ENCODE measurements at regions not wholly inside any gene's neighbourhood (a gene's known extent, or its start where the extent isn't known, plus 50 kb on each side); places are given as distances from the start of the nearest gene placed in this dataset.

DNA sequence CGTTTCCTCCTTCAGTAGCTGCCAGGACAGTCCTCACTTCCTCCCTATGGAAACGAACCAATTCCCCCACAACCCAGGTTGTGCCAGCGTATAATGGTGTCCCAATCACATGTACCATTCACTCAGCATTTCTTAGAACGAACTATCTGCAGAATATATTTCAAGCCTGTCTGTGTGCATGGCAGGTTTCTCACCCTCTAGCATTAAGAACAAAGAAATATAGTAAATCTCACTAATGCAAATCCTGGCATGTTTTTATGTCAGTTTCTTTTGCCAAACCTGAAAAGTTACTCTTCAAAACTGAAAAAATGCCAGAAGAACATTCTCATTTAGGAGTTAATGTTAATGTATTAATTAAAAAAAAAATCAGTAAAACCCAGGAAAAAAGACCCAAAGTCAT is 405.9 kb upstream of the KLF6 start:
- TF ChIP-seq, protein P1, sequence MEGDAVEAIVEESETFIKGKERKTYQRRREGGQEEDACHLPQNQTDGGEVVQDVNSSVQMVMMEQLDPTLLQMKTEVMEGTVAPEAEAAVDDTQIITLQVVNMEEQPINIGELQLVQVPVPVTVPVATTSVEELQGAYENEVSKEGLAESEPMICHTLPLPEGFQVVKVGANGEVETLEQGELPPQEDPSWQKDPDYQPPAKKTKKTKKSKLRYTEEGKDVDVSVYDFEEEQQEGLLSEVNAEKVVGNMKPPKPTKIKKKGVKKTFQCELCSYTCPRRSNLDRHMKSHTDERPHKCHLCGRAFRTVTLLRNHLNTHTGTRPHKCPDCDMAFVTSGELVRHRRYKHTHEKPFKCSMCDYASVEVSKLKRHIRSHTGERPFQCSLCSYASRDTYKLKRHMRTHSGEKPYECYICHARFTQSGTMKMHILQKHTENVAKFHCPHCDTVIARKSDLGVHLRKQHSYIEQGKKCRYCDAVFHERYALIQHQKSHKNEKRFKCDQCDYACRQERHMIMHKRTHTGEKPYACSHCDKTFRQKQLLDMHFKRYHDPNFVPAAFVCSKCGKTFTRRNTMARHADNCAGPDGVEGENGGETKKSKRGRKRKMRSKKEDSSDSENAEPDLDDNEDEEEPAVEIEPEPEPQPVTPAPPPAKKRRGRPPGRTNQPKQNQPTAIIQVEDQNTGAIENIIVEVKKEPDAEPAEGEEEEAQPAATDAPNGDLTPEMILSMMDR (conservative IDR thresholded peaks at IDR 0.05) = no peak
- no peak overlapping the region for H2BK120ac ChIP-seq (ENCODE audit: low read depth, low read length, poor library complexity, severe bottlenecking)
- WGBS (ENCODE audit: extremely low coverage, insufficient read length, low lambda C conversion rate) = no CpG with 5 or more reads among the region's 4 CpGs

More for the DNA sequence above, 405.9 kb upstream of the KLF6 start:
- H2AFZ ChIP-seq (ENCODE audit: low read length) = no peak overlapping the region
- H2BK5ac ChIP-seq (ENCODE audit: insufficient read length, low read length) = no peak overlapping the region
- H2BK12ac ChIP-seq (ENCODE audit: insufficient read length, low read depth, low read length) = no peak overlapping the region
- H3K14ac ChIP-seq (ENCODE audit: insufficient read depth, low read length) = no peak overlapping the region
- Mint-ChIP-seq H3K4me3 (no peak overlapping the region), H3K27ac (no peak overlapping the region), H3K9me3 (no peaks in the 10 kb centered on the region), H3K36me3 (ENCODE audit: insufficient read depth in 1 of 3, low read depth in 3 of 3) (no peaks in the 10 kb centered on the region; a peak in 1 of 7 replicates), H3K4me1 (peaks cover 4% of the 10 kb centered on the region in 2 experiments), H3K27me3 (ENCODE audit: low read depth) (no peaks in the 10 kb centered on the region)
- H3K79me1 ChIP-seq (ENCODE audit: insufficient read depth, low read depth, low read length, poor library complexity, severe bottlenecking) = no peaks in the 10 kb centered on the region
- no peak overlapping the region for H3K23ac ChIP-seq (ENCODE audit: insufficient read length, low read depth, low read length)
- no peak for DNase-seq
- H3K18ac ChIP-seq (ENCODE audit: insufficient read length, low read depth, low read length) = no peak overlapping the region
- H3K27me3 ChIP-seq (ENCODE audit: insufficient read depth, low read length) = no peaks in the 10 kb centered on the region
- no peak overlapping the region for H3K4me2 ChIP-seq (ENCODE audit: insufficient read depth, insufficient read length, low read length)
- H2BK20ac ChIP-seq (ENCODE audit: low read depth, low read length, poor library complexity, severe bottlenecking) = no peak overlapping the region
- no peaks in the 10 kb centered on the region for H3K4me1 ChIP-seq (ENCODE audit: insufficient read depth, low read length)
- H3K56ac ChIP-seq (ENCODE audit: insufficient read length, low read depth, low read length) = no peak overlapping the region
- H3K9me3 ChIP-seq (ENCODE audit: control insufficient read depth, low read depth, low read length) = no peaks in the 10 kb centered on the region
- no peak overlapping the region for H3K27ac ChIP-seq (ENCODE audit: insufficient read length, low read depth, low read length)
- no peak overlapping the region for H2BK15ac ChIP-seq (ENCODE audit: low read depth, low read length)
- H4K8ac ChIP-seq (replicated peaks; ENCODE audit: insufficient read length, low read depth, low read length) = no peak overlapping the region
- H4K20me1 ChIP-seq (ENCODE audit: control insufficient read depth, insufficient read depth, insufficient read length) = no peaks in the 10 kb centered on the region
- no peaks in the 10 kb centered on the region for H3K79me2 ChIP-seq (ENCODE audit: insufficient read depth, low read length)
- no peaks in the 10 kb centered on the region for H3K23me2 ChIP-seq (ENCODE audit: insufficient read length, low read depth, low read length, poor library complexity, severe bottlenecking)
- no peak overlapping the region for H3K4ac ChIP-seq (ENCODE audit: low read depth, low read length)
- no peak overlapping the region for H4K91ac ChIP-seq (ENCODE audit: insufficient read length, low read depth, low read length)
- no peak overlapping the region for H4K5ac ChIP-seq (ENCODE audit: insufficient read length, low read depth, low read length)
- H3K9ac ChIP-seq (ENCODE audit: extremely low read depth, insufficient read length, low read length) = no peak overlapping the region
- H3T11ph ChIP-seq (ENCODE audit: low read length) = no peak overlapping the region
- no peak overlapping the region for H2AK5ac ChIP-seq (ENCODE audit: insufficient read length, low read length)
